ENCODE measurements at regions not wholly inside any gene's neighbourhood (a gene's known extent, or its start where the extent isn't known, plus 50 kb on each side); places are given as distances from the start of the nearest gene placed in this dataset.

- Histone ChIP-seq H4K20me1 (ENCODE audit: insufficient read depth, low read length) (no peaks in the 10 kb centered on the region), H3F3A (ENCODE audit: insufficient read depth, low read length) (no peaks in the 10 kb centered on the region), H3K27ac (ENCODE audit: low read depth, low read length, poor library complexity, severe bottlenecking) (no peak overlapping the region), H3K4me2 (ENCODE audit: low read length) (no peak overlapping the region), H3K9me3 (ENCODE audit: low read length) (no peaks in the 10 kb centered on the region), H2AFZ (ENCODE audit: low read length) (no peak overlapping the region), H3K4me1 (ENCODE audit: insufficient read depth, low read length, severe bottlenecking) (no peaks in the 10 kb centered on the region), H3K79me2 (ENCODE audit: insufficient read depth, low read length) (no peaks in the 10 kb centered on the region), H3K9ac (ENCODE audit: low read length) (no peak overlapping the region), H3K36me3 (ENCODE audit: insufficient read depth, low read length) (no peaks in the 10 kb centered on the region), H3K9me2 (ENCODE audit: low read depth, low read length) (no peaks in the 10 kb centered on the region), H3K27me3 (ENCODE audit: insufficient read depth, low read length) (peaks cover 8% of the 10 kb centered on the region), H3K4me3 (ENCODE audit: low read depth, low read length, poor library complexity, severe bottlenecking) (no peak overlapping the region)
- TF ChIP-seq CTCF (IDR thresholded peaks at IDR 0.05; ENCODE audit: low read length) (no peak), EZH2 (IDR thresholded peaks at IDR 0.05; ENCODE audit: borderline replicate concordance, low read length) (no peak)
Observed at GRCh38 chr6:6806844-6807518, 218.5 kb downstream of the LY86 start.

- H3K27me3 ChIP-seq (ENCODE audit: insufficient read depth, low read length) = peaks cover 8% of the 10 kb centered on the region
- no peak overlapping the region for H3K27ac ChIP-seq (ENCODE audit: low read depth, low read length, poor library complexity, severe bottlenecking)
- H3K4me1 ChIP-seq (ENCODE audit: insufficient read depth, low read length, severe bottlenecking) = no peaks in the 10 kb centered on the region
- no peak overlapping the region for H3K4me2 ChIP-seq (ENCODE audit: low read length)
- H2AFZ ChIP-seq (ENCODE audit: low read length) = no peak overlapping the region
- no peak overlapping the region for H3K9ac ChIP-seq (ENCODE audit: low read length)
- H3F3A ChIP-seq (ENCODE audit: insufficient read depth, low read length) = no peaks in the 10 kb centered on the region
- no peak overlapping the region for H3K4me3 ChIP-seq (ENCODE audit: low read depth, low read length, poor library complexity, severe bottlenecking)
- H3K9me3 ChIP-seq (ENCODE audit: low read length) = no peaks in the 10 kb centered on the region
- no peaks in the 10 kb centered on the region for H3K9me2 ChIP-seq (ENCODE audit: low read depth, low read length)
- H3K79me2 ChIP-seq (ENCODE audit: insufficient read depth, low read length) = no peaks in the 10 kb centered on the region
- TF ChIP-seq CTCF (IDR thresholded peaks at IDR 0.05; ENCODE audit: low read length) (no peak), EZH2 (IDR thresholded peaks at IDR 0.05; ENCODE audit: borderline replicate concordance, low read length) (no peak)
- H3K36me3 ChIP-seq (ENCODE audit: insufficient read depth, low read length) = no peaks in the 10 kb centered on the region
- H4K20me1 ChIP-seq (ENCODE audit: insufficient read depth, low read length) = no peaks in the 10 kb centered on the region
Observed at GRCh38 chr6:6808343-6808742, 219.8 kb downstream of the LY86 start.

GRCh38 chr6:6808915-6809314, 220.4 kb downstream of the LY86 start:
- H3K36me3 ChIP-seq (ENCODE audit: insufficient read depth, low read length) = no peaks in the 10 kb centered on the region
- H2AFZ ChIP-seq (ENCODE audit: low read length) = no peak overlapping the region
- no peaks in the 10 kb centered on the region for H3K9me3 ChIP-seq (ENCODE audit: low read length)
- H3K9ac ChIP-seq (ENCODE audit: low read length) = no peak overlapping the region
- TF ChIP-seq CTCF (IDR thresholded peaks at IDR 0.05; ENCODE audit: low read length) (no peak), EZH2 (IDR thresholded peaks at IDR 0.05; ENCODE audit: borderline replicate concordance, low read length) (no peak)
- H3F3A ChIP-seq (ENCODE audit: insufficient read depth, low read length) = no peaks in the 10 kb centered on the region
- peaks cover 8% of the 10 kb centered on the region for H3K27me3 ChIP-seq (ENCODE audit: insufficient read depth, low read length)
- no peak overlapping the region for H3K27ac ChIP-seq (ENCODE audit: low read depth, low read length, poor library complexity, severe bottlenecking)
- H3K4me2 ChIP-seq (ENCODE audit: low read length) = no peak overlapping the region
- no peak overlapping the region for H3K4me3 ChIP-seq (ENCODE audit: low read depth, low read length, poor library complexity, severe bottlenecking)
- H3K4me1 ChIP-seq (ENCODE audit: insufficient read depth, low read length, severe bottlenecking) = no peaks in the 10 kb centered on the region
- H3K9me2 ChIP-seq (ENCODE audit: low read depth, low read length) = no peaks in the 10 kb centered on the region
- no peaks in the 10 kb centered on the region for H4K20me1 ChIP-seq (ENCODE audit: insufficient read depth, low read length)
- H3K79me2 ChIP-seq (ENCODE audit: insufficient read depth, low read length) = no peaks in the 10 kb centered on the region
